Stomach (tissue), 4 donors: ENCODE measurements at regions not wholly inside any gene's neighbourhood (a gene's known extent, or its start where the extent isn't known, plus 50 kb on each side); places are given as distances from the start of the nearest gene placed in this dataset.

Experiments used
- POLR2AphosphoS5 ChIP-seq, 3 donors: sonication (generic); formaldehyde crosslinking; IDR thresholded peaks; one replicate each; pipeline ENCODE4 v1.6.1; 2016; ENCODE audit warnings: antibody characterized with exemption in 3 of 3
- TF ChIP-seq, protein P1 (sequence below), 7 experiments: fragments of 450-650 bp in 4 of 7; fragments of 200-600 bp in 3 of 7; sonication (generic) in 3 of 7; IDR thresholded peaks; one replicate each; pipeline ENCODE4 v1.5.1; 2016 to 2019; ENCODE audit warnings: antibody characterized with exemption in 7 of 7, control low read depth in 2 of 7, mild to moderate bottlenecking in 1 of 7

GRCh38 chr1:199720496-199720895, 307.0 kb upstream of the NR5A2 start:
- TF ChIP-seq, protein P1, sequence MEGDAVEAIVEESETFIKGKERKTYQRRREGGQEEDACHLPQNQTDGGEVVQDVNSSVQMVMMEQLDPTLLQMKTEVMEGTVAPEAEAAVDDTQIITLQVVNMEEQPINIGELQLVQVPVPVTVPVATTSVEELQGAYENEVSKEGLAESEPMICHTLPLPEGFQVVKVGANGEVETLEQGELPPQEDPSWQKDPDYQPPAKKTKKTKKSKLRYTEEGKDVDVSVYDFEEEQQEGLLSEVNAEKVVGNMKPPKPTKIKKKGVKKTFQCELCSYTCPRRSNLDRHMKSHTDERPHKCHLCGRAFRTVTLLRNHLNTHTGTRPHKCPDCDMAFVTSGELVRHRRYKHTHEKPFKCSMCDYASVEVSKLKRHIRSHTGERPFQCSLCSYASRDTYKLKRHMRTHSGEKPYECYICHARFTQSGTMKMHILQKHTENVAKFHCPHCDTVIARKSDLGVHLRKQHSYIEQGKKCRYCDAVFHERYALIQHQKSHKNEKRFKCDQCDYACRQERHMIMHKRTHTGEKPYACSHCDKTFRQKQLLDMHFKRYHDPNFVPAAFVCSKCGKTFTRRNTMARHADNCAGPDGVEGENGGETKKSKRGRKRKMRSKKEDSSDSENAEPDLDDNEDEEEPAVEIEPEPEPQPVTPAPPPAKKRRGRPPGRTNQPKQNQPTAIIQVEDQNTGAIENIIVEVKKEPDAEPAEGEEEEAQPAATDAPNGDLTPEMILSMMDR (IDR thresholded peaks at IDR 0.05) = no peak
- no peak for TF ChIP-seq POLR2AphosphoS5 (IDR thresholded peaks at IDR 0.05)
